ENCODE measurements at regions not wholly inside any gene's neighbourhood (a gene's known extent, or its start where the extent isn't known, plus 50 kb on each side); places are given as distances from the start of the nearest gene placed in this dataset.
"Not testable (repeated sequence)": the region's sequence is repeated elsewhere in the genome, so short reads cannot be mapped to it uniquely, and the experiment has no call there.

- not testable (repeated sequence) for TF ChIP-seq CTCF, POLR2A (IDR thresholded peaks at IDR 0.05)
Observed at GRCh38 chr9:33676194-33676745, 119.1 kb upstream of the PRSS3 start.
